Panc1 (cell line): ENCODE measurements at regions not wholly inside any gene's neighbourhood (a gene's known extent, or its start where the extent isn't known, plus 50 kb on each side); places are given as distances from the start of the nearest gene placed in this dataset.

Experiments
- ATAC-seq: fragments of 200-7000 bp; cut with Tn5 transposase; 2 replicates; pipeline ENCODE4 v1.9.1; 2020; ENCODE audit warnings: mild to moderate bottlenecking, moderate library complexity
- BruUV-seq: library from RNA; stranded (reverse); fragments of 400-500 nt; replicated peaks from 2 replicates; lab custom pipeline; 2021; lab: Mats Ljungman, UMichigan
- CTCF ChIA-PET: fragments of 300-600 bp; sonication (Branson Sonifier 250); formaldehyde crosslinking; loops from one replicate; lab custom pipeline; 2022; ENCODE audit warnings: antibody characterized with exemption; lab: Charles Lee
- POLR2A ChIA-PET: fragments of 300-600 bp; sonication (Branson Sonifier 250); formaldehyde crosslinking; loops from one replicate; lab custom pipeline; 2022; ENCODE audit warnings: antibody characterized with exemption; lab: Charles Lee
- DNase-seq: peaks from one replicate; pipeline ENCODE4 v3.0.0-alpha.2; 2010; ENCODE audit warnings: low read depth, low spot score
- H3K27ac ChIP-seq: 2 replicates; pipeline ENCODE4 v1.5.1; 2011; ENCODE audit warnings: mild to moderate bottlenecking, low read length, inconsistent platforms
- H3K27me3 ChIP-seq: fragments of 200-500 bp; sonication (Bioruptor generic); 2 replicates; pipeline ENCODE4 v1.6.0; 2014; ENCODE audit warnings: low read length, inconsistent platforms; ENCODE audit not compliant: control insufficient read depth, insufficient read depth
- H3K36me3 ChIP-seq: fragments of 200-500 bp; sonication (Bioruptor generic); 2 replicates; pipeline ENCODE4 v1.5.1; 2014; ENCODE audit warnings: inconsistent platforms, mild to moderate bottlenecking, low read length, moderate library complexity; ENCODE audit not compliant: control insufficient read depth, insufficient read depth
- H3K4me1 ChIP-seq: 2 replicates; pipeline ENCODE4 v1.5.1; 2011; ENCODE audit warnings: inconsistent platforms, mild to moderate bottlenecking, low read length, moderate library complexity; ENCODE audit not compliant: control insufficient read depth, insufficient read depth
- H3K4me3 ChIP-seq, 2 experiments: 2 replicates each; pipeline ENCODE4 v1.5.1; 2011 to 2012; ENCODE audit warnings: low read depth in 2 of 2, low read length in 2 of 2, mild to moderate bottlenecking in 2 of 2, inconsistent platforms in 1 of 2, moderate library complexity in 1 of 2
- H3K9me3 ChIP-seq: fragments of 200-500 bp; sonication (Bioruptor generic); 2 replicates; pipeline ENCODE4 v1.5.1; 2014; ENCODE audit warnings: low read depth, mild to moderate bottlenecking, inconsistent platforms, low read length, moderate library complexity; ENCODE audit not compliant: control insufficient read depth, insufficient read depth
- POLR2AphosphoS5 ChIP-seq: IDR thresholded peaks from 2 replicates; pipeline ENCODE4 v1.6.1; 2012; ENCODE audit warnings: mild to moderate bottlenecking, low read depth, low read length, moderate library complexity
- SIN3A ChIP-seq: IDR thresholded peaks from 2 replicates; pipeline ENCODE4 v1.6.1; 2012; ENCODE audit warnings: low read depth, mild to moderate bottlenecking, low read length, moderate library complexity, borderline replicate concordance; ENCODE audit not compliant: insufficient read depth
- TCF7L2 ChIP-seq: IDR thresholded peaks from 2 replicates; pipeline ENCODE4 v1.6.1; 2011; ENCODE audit warnings: mild to moderate bottlenecking, low read depth, low read length, inconsistent platforms
- in situ Hi-C: cut with HindIII; loops from 2 replicates; pipeline ENCODE4 v1.10.0; 2016; ENCODE audit warnings: low sequenced_read_pairs, low pct_unique_long_range_greater_than_20kb
- intact Hi-C: fragments of 100-400 bp; cut with micrococcal nuclease; formaldehyde crosslinking; loops from one replicate; pipeline ENCODE4 v1.10.0; 2022; ENCODE audit not compliant: unreplicated experiment
- TF ChIP-seq, protein P1 (sequence below): fragments of 450-650 bp; IDR thresholded peaks from 2 replicates; pipeline ENCODE4 v1.5.1; 2017; ENCODE audit warnings: mild to moderate bottlenecking
- TF ChIP-seq, protein P2 (sequence below), 2 experiments: IDR thresholded peaks; 2 replicates each; pipeline ENCODE4 v1.6.1; 2011 to 2012; ENCODE audit warnings: low read depth in 2 of 2, control low read depth in 1 of 2, low read length in 1 of 2, mild to moderate bottlenecking in 1 of 2, moderate library complexity in 1 of 2; ENCODE audit not compliant: insufficient read depth in 1 of 2

DNA sequence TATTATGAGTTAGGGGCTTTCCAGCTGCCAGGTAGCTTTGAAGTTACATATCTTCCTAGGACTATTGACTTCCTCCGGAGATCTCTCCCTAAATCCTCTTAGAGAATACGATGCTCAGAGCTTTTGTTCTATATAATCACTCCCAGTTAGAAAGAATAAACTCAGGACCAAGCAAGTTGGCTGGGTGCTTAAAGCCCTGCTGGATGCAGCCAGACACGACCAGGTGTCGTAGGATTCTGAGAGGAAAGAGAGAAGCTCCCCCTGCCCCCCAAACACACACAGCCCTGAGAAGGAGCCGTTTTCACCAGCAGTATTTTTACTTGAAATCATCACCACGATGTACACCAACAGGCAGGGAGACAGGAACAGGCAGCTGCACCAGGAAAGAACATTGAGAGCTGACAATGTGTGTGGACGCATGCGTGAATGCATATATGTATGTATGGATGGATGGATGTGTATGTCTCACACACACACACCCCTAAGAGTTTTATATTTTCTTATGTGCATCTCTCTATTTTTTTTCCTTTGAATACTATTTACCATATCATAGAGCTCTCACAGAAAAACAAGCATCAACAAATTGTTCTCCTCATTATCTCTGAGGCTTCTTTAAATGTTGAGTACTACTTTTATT, 382.6 kb downstream of the EPHA4 start:
- Histone ChIP-seq H3K9me3 (no peaks in the 10 kb centered on the region), H3K27ac (no peak overlapping the region), H3K27me3 (no peaks in the 10 kb centered on the region), H3K4me1 (no peaks in the 10 kb centered on the region), H3K36me3 (no peaks in the 10 kb centered on the region), H3K4me3 (no peak overlapping the region)
- POLR2A ChIA-PET: no interaction called here
- CTCF ChIA-PET: no interaction called here
- intact Hi-C loops (no loop called here), in situ Hi-C loops (no loop called here)
- ATAC-seq (no peak), DNase-seq (no peak)
- BruUV-seq: no TSS peak
- TF ChIP-seq, protein P1, sequence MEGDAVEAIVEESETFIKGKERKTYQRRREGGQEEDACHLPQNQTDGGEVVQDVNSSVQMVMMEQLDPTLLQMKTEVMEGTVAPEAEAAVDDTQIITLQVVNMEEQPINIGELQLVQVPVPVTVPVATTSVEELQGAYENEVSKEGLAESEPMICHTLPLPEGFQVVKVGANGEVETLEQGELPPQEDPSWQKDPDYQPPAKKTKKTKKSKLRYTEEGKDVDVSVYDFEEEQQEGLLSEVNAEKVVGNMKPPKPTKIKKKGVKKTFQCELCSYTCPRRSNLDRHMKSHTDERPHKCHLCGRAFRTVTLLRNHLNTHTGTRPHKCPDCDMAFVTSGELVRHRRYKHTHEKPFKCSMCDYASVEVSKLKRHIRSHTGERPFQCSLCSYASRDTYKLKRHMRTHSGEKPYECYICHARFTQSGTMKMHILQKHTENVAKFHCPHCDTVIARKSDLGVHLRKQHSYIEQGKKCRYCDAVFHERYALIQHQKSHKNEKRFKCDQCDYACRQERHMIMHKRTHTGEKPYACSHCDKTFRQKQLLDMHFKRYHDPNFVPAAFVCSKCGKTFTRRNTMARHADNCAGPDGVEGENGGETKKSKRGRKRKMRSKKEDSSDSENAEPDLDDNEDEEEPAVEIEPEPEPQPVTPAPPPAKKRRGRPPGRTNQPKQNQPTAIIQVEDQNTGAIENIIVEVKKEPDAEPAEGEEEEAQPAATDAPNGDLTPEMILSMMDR: no peak
- TF ChIP-seq POLR2AphosphoS5 (no peak), TCF7L2 (no peak), SIN3A (no peak)
- TF ChIP-seq, protein P2, sequence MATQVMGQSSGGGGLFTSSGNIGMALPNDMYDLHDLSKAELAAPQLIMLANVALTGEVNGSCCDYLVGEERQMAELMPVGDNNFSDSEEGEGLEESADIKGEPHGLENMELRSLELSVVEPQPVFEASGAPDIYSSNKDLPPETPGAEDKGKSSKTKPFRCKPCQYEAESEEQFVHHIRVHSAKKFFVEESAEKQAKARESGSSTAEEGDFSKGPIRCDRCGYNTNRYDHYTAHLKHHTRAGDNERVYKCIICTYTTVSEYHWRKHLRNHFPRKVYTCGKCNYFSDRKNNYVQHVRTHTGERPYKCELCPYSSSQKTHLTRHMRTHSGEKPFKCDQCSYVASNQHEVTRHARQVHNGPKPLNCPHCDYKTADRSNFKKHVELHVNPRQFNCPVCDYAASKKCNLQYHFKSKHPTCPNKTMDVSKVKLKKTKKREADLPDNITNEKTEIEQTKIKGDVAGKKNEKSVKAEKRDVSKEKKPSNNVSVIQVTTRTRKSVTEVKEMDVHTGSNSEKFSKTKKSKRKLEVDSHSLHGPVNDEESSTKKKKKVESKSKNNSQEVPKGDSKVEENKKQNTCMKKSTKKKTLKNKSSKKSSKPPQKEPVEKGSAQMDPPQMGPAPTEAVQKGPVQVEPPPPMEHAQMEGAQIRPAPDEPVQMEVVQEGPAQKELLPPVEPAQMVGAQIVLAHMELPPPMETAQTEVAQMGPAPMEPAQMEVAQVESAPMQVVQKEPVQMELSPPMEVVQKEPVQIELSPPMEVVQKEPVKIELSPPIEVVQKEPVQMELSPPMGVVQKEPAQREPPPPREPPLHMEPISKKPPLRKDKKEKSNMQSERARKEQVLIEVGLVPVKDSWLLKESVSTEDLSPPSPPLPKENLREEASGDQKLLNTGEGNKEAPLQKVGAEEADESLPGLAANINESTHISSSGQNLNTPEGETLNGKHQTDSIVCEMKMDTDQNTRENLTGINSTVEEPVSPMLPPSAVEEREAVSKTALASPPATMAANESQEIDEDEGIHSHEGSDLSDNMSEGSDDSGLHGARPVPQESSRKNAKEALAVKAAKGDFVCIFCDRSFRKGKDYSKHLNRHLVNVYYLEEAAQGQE (IDR thresholded peaks at IDR 0.05; ENCODE audit: insufficient read depth in 1 of 2, low read depth in 2 of 2, low read length in 1 of 2): no peak

DNA sequence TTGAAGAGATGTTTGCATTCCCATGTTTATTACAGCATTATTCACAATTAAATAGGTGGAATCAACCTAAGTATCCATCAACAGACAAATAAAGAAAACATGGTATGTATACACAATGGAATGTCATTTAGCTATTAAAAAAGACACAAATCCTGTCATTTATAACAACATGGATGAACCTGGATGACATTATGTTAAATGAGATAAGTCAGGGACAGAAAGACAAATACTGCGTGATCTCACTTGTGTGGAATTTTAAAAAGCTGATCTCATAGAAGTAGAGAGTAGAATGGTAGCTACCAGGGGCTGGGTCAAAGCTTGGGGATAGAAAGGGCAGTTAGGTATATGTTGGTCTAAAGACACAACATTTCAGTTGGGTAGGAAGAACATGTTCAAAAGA, 376.3 kb downstream of the EPHA4 start:
- no peaks in the 10 kb centered on the region for H3K27me3 ChIP-seq
- no peak for ATAC-seq
- H3K9me3 ChIP-seq: no peaks in the 10 kb centered on the region
- no peaks in the 10 kb centered on the region for H3K4me1 ChIP-seq
- H3K4me3 ChIP-seq: no peak overlapping the region
- TF ChIP-seq, protein P2 (IDR thresholded peaks at IDR 0.05; ENCODE audit: insufficient read depth in 1 of 2, low read depth in 2 of 2, low read length in 1 of 2): no peak
- POLR2A ChIA-PET: no interaction called here
- H3K27ac ChIP-seq: no peak overlapping the region
- no peak for DNase-seq
- no peaks in the 10 kb centered on the region for H3K36me3 ChIP-seq
- CTCF ChIA-PET: no interaction called here
- no TSS peak for BruUV-seq
- in situ Hi-C loops (no loop called here), intact Hi-C loops (no loop called here)
